ENCODE measurements at regions not wholly inside any gene's neighbourhood (a gene's known extent, or its start where the extent isn't known, plus 50 kb on each side); places are given as distances from the start of the nearest gene placed in this dataset.

GRCh38 chr1:195328102-195328501, 1280.1 kb downstream of the KCNT2 start:
- TF ChIP-seq, protein P1, sequence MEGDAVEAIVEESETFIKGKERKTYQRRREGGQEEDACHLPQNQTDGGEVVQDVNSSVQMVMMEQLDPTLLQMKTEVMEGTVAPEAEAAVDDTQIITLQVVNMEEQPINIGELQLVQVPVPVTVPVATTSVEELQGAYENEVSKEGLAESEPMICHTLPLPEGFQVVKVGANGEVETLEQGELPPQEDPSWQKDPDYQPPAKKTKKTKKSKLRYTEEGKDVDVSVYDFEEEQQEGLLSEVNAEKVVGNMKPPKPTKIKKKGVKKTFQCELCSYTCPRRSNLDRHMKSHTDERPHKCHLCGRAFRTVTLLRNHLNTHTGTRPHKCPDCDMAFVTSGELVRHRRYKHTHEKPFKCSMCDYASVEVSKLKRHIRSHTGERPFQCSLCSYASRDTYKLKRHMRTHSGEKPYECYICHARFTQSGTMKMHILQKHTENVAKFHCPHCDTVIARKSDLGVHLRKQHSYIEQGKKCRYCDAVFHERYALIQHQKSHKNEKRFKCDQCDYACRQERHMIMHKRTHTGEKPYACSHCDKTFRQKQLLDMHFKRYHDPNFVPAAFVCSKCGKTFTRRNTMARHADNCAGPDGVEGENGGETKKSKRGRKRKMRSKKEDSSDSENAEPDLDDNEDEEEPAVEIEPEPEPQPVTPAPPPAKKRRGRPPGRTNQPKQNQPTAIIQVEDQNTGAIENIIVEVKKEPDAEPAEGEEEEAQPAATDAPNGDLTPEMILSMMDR (IDR thresholded peaks at IDR 0.05) = no peak
- no peak for TF ChIP-seq CEBPB (IDR thresholded peaks at IDR 0.05)
- TF ChIP-seq, protein P2, sequence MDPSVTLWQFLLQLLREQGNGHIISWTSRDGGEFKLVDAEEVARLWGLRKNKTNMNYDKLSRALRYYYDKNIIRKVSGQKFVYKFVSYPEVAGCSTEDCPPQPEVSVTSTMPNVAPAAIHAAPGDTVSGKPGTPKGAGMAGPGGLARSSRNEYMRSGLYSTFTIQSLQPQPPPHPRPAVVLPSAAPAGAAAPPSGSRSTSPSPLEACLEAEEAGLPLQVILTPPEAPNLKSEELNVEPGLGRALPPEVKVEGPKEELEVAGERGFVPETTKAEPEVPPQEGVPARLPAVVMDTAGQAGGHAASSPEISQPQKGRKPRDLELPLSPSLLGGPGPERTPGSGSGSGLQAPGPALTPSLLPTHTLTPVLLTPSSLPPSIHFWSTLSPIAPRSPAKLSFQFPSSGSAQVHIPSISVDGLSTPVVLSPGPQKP (IDR thresholded peaks at IDR 0.05; ENCODE audit: low read depth, low read length) = no peak
- TF ChIP-seq POLR2AphosphoS2 (conservative IDR thresholded peaks at IDR 0.05; ENCODE audit: low read length) = no peak

Measured in A549 (cell line).